ENCODE measurements at regions not wholly inside any gene's neighbourhood (a gene's known extent, or its start where the extent isn't known, plus 50 kb on each side); places are given as distances from the start of the nearest gene placed in this dataset.

- TF ChIP-seq, protein P1, sequence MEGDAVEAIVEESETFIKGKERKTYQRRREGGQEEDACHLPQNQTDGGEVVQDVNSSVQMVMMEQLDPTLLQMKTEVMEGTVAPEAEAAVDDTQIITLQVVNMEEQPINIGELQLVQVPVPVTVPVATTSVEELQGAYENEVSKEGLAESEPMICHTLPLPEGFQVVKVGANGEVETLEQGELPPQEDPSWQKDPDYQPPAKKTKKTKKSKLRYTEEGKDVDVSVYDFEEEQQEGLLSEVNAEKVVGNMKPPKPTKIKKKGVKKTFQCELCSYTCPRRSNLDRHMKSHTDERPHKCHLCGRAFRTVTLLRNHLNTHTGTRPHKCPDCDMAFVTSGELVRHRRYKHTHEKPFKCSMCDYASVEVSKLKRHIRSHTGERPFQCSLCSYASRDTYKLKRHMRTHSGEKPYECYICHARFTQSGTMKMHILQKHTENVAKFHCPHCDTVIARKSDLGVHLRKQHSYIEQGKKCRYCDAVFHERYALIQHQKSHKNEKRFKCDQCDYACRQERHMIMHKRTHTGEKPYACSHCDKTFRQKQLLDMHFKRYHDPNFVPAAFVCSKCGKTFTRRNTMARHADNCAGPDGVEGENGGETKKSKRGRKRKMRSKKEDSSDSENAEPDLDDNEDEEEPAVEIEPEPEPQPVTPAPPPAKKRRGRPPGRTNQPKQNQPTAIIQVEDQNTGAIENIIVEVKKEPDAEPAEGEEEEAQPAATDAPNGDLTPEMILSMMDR (conservative IDR thresholded peaks at IDR 0.05; ENCODE audit: low read depth, low read length) = no peak
- H3K79me2 ChIP-seq (ENCODE audit: insufficient read depth, low read depth) = no peaks in the 10 kb centered on the region
- H3K36me3 ChIP-seq (ENCODE audit: insufficient read depth) = no peaks in the 10 kb centered on the region
- H3K9ac ChIP-seq = no peak overlapping the region
- no peaks in the 10 kb centered on the region for H3K4me1 ChIP-seq (ENCODE audit: low read depth, poor library complexity, severe bottlenecking)
- H4K20me1 ChIP-seq (ENCODE audit: insufficient read depth) = no peaks in the 10 kb centered on the region
- no peaks in the 10 kb centered on the region for H3K27me3 ChIP-seq (ENCODE audit: insufficient read depth, low read depth)
- H3K27ac ChIP-seq = no peak overlapping the region
- H3K4me3 ChIP-seq (IDR thresholded peaks at IDR 0.05; ENCODE audit: insufficient read depth, low read depth, low read length) = no peak overlapping the region
- no peak overlapping the region for H3K4me2 ChIP-seq
- H2AFZ ChIP-seq (ENCODE audit: low read depth) = no peak overlapping the region
Measured at GRCh38 chr3:159245871-159246270, 444.0 kb downstream of the MFSD1 start.

- H3K79me2 ChIP-seq (ENCODE audit: insufficient read depth, low read depth) = no peaks in the 10 kb centered on the region
- TF ChIP-seq, protein P1 (conservative IDR thresholded peaks at IDR 0.05; ENCODE audit: low read depth, low read length) = no peak
- H3K36me3 ChIP-seq (ENCODE audit: insufficient read depth) = no peaks in the 10 kb centered on the region
- H3K4me3 ChIP-seq (IDR thresholded peaks at IDR 0.05; ENCODE audit: insufficient read depth, low read depth, low read length) = no peak overlapping the region
- H3K27ac ChIP-seq = no peak overlapping the region
- H3K4me2 ChIP-seq = no peak overlapping the region
- no peaks in the 10 kb centered on the region for H3K27me3 ChIP-seq (ENCODE audit: insufficient read depth, low read depth)
- H3K4me1 ChIP-seq (ENCODE audit: low read depth, poor library complexity, severe bottlenecking) = no peaks in the 10 kb centered on the region
- H4K20me1 ChIP-seq (ENCODE audit: insufficient read depth) = no peaks in the 10 kb centered on the region
- H3K9ac ChIP-seq = no peak overlapping the region
- no peak overlapping the region for H2AFZ ChIP-seq (ENCODE audit: low read depth)
Measured at GRCh38 chr3:159246385-159246784, 444.5 kb downstream of the MFSD1 start.

DNA sequence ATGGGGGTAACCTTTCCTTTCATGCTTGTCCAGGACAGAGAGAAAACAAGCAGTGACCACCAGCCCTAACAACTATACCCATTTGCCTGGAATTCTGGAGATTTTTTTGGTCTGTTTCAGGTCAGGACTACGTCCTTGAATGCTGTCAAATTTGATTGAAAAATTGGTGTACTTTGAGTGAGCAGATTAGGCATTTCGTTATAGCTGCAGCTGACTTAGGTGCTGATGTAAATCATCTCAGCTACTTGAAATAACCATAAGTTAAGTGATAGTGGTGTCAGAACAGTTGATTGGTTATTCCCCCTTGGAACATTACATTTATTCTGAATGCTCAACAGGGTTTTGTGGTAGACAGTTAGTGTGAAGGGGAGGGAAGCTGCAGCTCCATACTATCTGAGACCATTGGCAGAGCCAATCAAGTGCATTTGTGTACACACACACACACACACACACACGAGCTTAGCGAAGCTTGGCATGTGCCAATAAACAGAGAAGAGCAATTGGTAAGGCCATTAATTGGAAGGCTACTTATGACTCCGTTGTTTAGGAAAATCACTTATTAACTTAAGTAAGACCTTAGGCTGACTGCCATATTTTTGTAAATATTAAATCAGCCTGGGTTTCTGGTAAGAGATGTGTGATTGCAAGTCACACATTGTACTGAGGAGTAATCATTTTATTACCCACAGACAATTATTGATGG is 447.8 kb downstream of the MFSD1 start:
- Histone ChIP-seq H3K9ac (no peak overlapping the region), H4K20me1 (ENCODE audit: insufficient read depth) (no peaks in the 10 kb centered on the region), H3K79me2 (ENCODE audit: insufficient read depth, low read depth) (no peaks in the 10 kb centered on the region), H3K27me3 (ENCODE audit: insufficient read depth, low read depth) (no peaks in the 10 kb centered on the region), H2AFZ (ENCODE audit: low read depth) (no peak overlapping the region), H3K4me2 (no peak overlapping the region), H3K4me1 (ENCODE audit: low read depth, poor library complexity, severe bottlenecking) (no peaks in the 10 kb centered on the region), H3K4me3 (IDR thresholded peaks at IDR 0.05; ENCODE audit: insufficient read depth, low read depth, low read length) (no peak overlapping the region), H3K36me3 (ENCODE audit: insufficient read depth) (no peaks in the 10 kb centered on the region), H3K27ac (no peak overlapping the region)
- TF ChIP-seq, protein P1 (conservative IDR thresholded peaks at IDR 0.05; ENCODE audit: low read depth, low read length) = no peak

DNA sequence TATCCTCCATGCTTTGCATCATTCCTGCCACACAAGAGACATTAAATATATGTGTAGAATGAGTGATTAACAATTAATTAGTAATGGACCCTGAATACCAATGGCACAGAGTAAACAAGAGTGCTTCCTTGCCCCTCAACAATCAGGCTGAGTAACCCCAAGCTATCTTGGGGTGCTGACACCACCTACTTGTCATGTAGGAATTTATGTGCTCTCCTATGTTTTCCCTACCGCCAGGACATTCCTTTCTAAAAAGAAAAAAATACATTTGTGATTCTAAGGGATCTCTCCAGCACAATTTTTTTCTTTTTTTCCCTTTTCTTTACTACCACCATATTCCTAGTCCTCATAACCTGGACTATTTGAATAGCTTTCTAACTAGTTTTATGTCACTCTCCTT is 449.1 kb downstream of the MFSD1 start:
- Histone ChIP-seq H3K27me3 (ENCODE audit: insufficient read depth, low read depth) (no peaks in the 10 kb centered on the region), H4K20me1 (ENCODE audit: insufficient read depth) (no peaks in the 10 kb centered on the region), H3K36me3 (ENCODE audit: insufficient read depth) (no peaks in the 10 kb centered on the region), H3K4me2 (no peak overlapping the region), H3K4me3 (IDR thresholded peaks at IDR 0.05; ENCODE audit: insufficient read depth, low read depth, low read length) (no peak overlapping the region), H3K4me1 (ENCODE audit: low read depth, poor library complexity, severe bottlenecking) (no peaks in the 10 kb centered on the region), H2AFZ (ENCODE audit: low read depth) (no peak overlapping the region), H3K79me2 (ENCODE audit: insufficient read depth, low read depth) (no peaks in the 10 kb centered on the region), H3K27ac (no peak overlapping the region), H3K9ac (no peak overlapping the region)
- TF ChIP-seq, protein P1 (conservative IDR thresholded peaks at IDR 0.05; ENCODE audit: low read depth, low read length) = no peak

Measured in KMS-11 (cell line).